ENCODE measurements at regions not wholly inside any gene's neighbourhood (a gene's known extent, or its start where the extent isn't known, plus 50 kb on each side); places are given as distances from the start of the nearest gene placed in this dataset.
"Not testable (repeated sequence)": the region's sequence is repeated elsewhere in the genome, so short reads cannot be mapped to it uniquely, and the experiment has no call there.

DNA sequence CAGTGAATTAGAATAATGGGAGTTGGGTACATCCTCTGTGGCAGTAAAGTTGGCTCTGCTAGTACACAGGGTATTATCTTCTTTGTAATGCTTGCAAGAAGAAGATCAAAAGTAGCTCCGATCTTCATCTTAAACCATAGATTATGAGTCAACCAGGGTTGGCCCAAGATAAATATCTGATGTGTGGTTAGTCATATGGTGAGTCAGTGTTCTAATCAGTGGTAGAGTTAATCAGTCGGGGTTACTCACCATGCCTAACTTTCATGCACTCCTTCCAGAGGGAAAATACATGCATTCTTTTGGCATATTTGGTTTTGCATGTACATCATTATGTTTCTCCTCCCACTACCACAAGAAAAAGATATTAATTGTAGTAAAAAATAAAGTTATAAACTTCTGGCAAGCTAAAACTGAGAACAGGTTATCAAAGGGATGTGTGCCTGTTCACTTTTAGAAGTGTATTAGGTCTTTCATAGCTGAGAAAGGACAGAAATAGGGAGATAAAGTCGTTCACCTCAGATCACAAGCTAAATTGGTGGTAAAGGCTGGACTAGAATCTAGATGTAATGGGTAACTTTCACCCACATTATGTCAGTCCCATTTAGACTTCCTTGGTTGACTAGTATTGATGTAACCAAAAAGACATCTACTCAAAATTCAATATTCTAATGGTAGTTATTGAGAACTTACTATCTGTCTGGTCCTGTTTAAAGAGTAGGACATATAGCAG, 684.4 kb downstream of the IRS1 start:
- no peak for DNase-seq

DNA sequence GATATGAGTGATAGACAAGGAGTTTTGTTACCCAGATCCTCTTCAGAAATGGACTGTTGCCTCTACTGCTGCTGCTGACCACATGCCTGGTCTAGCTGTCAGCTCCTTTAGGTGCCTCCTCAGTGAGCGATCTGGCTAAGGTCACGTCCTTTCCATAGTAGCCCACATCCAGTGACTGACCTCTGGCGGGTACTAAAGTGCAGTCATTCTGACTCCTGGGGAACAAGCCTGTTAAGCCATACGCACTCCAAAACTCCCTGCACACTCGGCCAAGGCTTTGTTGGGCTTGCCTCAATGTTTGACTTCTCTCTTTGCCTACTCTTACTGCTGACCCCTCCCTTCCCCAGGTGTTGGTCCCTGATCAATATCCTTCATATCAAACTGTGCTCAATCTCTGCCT, 685.2 kb downstream of the IRS1 start:
- DNase-seq: no peak

DNA sequence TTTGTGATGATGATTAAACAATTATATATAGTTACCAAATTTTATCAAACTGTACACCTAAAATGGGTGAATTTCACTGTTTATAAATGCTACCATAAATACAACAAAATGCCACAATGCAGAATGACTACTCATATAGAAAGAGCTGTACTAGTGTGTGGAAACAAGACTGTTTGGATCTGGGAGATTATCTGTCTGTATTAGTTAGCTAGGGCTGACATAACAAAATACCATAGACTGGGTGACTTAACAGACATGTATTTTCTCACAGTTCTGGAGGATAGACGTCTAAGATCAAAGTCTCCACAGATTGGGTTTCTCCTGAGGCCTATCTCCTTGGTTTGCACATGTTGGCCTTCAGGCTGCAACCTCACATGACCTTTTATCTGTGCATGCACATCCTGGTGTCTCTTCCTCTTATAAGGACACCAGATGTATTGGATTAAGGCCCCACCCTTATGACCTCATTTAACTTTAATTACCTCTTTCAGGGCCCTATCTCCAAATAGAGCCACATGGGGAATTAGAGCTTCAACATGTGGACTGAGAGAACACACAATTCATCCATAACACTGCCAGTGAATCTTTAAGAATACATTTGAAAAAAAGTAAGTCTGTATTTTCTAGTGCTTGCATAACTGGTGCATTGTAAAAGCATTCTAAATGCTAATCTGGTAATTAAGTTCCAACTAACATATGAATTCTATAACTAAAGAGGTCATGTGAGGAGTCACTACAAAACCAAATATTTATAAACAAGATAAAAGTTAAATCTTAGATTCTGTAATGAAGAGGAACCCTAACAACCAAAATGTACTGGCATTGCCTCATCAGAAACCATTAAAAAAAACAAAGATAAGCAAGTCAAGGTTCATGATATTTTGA, 699.6 kb downstream of the NYAP2 start:
- no peak for DNase-seq

DNA sequence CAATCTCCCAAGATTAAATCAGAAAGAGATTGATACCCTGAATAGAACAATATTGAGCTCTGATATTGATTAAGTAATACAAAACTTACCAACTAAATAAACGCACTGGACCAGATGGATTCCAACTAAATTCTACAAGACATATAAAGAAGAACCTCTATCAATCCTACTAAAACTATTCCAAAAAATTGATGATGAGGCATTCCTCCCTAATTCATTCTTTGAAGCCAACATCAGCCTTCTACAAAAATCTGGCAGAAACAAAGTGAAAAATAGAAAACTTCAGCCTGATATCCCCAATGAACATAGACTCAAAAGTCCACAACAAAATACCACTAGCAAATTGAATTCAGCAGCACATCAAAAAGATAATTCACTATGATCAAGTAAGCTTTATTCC, 695.5 kb downstream of the NYAP2 start:
- no peak for DNase-seq

DNA sequence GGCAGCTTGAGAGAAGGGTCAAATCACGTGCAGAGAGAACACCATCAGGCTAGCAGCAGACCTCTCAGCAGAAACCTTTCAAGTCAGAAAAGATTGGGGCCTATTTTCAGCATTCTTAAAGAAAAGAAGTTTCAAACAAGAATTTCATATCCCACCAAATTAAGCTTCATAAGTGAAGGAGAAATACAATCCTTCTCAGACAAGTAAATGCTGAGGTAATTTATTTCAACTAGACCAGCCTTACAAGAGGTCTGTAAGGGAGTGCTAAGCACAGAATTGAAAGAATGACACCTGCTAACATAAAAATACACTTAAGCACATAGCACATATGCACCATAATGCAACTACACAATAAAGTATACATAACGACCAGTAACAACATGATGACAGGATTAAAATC, 693.9 kb downstream of the NYAP2 start:
- DNase-seq: no peak

DNA sequence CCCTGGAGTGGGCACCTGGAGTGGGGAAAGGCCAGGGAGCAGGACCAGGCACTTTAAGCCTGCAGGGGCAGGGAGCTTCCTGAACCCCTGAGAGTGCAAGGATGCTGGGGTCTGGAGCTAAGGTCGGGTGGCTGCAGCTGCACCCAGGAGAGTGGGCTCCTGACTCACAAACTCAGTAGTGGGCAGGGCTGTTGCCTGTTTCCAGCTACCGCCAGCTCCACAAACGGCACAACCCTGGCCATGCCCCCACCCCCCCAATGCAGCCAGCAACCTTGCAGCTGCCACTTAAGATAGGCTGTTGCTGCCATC, 688.8 kb downstream of the NYAP2 start:
- DNase-seq: no peak

DNA sequence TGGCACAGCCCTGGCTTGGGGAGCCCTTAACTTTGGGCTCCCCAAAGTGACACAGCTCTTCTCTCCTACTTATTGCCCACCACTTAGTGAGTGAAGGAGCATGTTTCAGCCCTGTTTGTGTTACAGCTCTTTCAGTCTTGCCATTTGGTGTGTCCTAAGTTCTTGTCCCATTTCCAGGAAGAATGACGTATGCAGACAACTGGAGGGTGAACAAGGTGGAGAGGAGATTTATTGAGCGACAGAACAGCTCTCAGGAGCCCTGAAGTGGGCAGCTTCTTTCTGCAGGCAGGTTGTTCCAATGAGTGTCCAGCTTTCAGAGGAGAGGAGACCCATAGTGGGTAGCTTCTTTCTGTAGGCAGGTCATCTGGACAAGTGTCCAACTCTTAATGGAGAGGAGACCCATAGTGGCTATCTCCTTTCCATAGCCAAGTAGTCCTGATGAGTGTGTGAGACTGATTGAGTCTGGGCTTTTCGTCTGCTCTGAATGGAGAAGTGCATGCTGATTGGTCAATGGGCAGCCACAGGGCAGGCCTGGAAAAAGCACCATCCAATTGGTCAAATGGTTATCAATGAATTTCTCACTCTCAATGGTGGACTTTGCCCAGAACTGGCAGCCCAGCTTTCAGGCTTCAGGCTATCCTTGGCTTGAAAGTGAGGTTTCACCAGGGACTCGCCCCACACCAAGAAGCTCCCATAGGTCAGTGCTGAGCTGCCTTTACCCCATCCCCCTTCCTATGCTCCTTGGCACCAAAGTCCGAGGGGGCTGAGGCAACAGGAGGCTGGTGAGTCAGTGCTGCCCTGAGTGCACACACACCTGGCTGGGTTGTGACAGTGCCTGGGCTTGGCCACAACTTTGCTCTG, 688.2 kb downstream of the NYAP2 start:
- DNase-seq: no peak

DNA sequence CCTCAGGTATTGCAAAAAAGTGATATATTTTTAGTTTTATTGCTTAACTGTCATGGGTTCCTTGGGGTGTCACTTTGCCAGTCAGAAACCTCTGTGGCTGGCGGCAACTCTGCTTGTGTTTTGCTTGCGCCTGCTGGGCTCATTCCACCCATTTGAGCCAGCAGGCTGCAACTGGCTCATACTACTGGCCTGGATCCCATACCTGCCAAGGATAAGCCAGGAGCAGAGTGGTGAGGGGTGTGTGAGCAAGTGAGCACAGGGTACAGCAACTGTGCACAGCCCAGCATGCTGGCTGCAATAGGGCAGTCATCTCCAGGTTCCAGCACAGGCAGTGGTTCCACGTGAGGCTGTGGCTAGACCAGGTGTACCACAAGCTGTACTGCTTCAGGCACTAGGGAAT, 687.5 kb downstream of the NYAP2 start:
- DNase-seq: no peak

DNA sequence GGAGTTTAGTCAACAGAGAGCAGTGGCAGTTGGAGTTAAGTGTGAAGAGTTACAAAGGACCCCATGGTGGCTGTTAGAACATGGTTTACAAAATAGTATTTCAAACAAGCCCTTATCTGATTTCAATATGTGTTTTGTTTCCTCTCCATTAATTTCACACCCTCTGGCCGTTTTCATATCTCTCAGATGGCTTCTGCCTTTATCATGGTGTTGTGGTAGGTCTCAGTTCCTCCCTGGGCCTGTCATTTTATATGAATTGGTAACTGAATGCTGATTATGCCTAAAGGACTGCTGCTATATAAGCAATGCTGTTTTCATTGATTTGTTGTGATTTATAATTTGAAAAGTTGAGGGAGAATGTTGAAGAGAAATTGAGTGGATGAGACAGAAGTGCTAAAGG, 686.7 kb downstream of the NYAP2 start:
- no peak for DNase-seq

DNA sequence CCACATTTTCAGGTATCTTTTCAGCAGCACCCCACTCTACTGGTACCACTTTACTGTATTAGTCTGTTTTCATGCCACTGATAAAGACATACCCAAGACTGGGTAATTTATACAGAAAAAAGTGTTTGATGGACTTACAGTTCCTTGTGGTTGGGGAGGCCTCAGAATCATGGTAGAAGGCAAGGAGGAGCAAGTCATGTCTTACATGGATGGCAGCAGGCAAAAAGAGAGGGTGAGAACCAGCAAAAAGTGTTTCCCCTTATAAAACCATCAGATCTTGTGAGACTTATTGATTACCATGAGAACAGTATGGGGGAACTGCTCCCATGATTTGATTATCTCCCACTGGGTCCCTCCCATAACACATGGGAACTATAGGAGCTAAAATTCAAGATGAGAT, 685.9 kb downstream of the NYAP2 start:
- DNase-seq: not testable (repeated sequence)

DNA sequence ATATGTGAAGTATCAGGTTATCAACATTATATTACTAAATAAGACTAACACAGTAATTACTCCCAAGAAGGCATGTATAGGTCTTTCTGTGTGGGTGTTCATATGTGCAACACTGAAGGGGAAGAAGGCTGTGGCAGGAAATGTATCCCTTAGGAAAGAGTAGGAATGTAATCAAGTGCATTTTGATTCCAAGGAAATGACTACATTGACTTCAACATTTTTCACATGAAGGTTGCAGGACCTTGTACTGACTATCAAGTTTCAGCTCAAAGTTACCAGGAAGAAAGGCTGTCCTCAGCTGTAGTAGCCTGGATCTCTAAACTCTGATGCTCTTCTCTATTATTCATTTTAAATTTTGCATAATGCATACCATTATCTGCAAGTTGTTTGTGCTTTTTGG, 680.8 kb downstream of the NYAP2 start:
- DNase-seq: no peak

DNA sequence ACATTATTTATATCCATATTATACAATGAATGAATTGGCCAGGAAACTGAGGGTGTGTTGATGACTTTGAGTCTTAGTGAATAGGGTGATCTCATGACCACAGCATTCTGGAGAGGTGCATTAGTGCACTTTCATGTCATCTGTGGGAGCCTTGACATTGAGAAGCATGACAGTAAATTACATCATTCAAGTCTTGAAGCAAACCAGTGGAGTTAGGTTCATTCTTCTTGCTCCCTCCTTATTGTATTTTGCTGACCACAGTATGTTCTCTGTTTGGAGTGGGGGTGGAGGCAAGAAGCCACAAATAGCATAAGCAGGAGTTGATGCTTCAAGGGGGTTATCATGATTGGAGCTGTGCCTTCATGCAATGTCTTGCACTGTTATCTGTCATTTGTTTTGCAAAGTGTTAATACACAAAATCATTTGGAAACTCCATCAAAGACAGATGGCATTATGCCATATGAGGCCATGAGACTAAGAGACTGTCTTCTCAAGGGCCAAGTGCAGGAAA, 680.2 kb downstream of the NYAP2 start:
- DNase-seq: no peak

DNA sequence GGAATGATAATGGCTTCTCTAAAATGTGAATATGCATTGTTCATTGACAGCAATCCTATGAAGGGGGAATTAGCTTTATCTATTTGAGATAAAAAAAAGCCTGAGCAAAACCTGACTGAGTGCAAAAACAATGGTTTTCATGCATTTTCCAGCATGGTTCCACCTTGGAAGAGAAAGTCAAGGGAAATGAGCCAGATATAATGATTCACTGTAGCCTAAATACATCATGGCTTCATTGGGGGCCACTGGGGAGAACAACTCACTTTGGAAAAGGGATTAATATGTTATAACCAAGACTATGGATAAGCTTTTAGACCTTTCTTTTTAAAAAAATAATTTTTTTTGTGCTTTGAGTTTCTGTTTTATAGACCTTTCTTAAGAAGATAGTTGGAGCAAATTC, 679.7 kb downstream of the NYAP2 start:
- no peak for DNase-seq

DNA sequence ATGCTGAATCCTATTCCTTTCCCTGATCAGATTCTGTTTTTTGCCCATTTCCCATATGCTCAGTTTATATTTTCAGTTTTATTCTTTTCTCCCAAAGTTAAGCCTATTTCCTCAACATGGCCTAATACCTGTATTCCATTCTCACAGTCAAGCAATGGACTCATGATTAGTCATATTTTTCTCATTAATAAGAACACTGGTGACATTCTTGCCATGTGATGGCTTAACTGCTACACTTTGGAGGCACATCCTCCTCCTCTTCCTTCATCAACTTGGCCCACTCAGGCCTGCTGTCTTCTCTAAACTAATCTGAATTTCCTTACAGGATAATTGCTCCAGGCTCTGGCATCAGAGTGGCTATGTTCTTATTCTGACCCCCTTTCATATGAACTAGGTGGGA, 679.2 kb downstream of the NYAP2 start:
- no peak for DNase-seq

DNA sequence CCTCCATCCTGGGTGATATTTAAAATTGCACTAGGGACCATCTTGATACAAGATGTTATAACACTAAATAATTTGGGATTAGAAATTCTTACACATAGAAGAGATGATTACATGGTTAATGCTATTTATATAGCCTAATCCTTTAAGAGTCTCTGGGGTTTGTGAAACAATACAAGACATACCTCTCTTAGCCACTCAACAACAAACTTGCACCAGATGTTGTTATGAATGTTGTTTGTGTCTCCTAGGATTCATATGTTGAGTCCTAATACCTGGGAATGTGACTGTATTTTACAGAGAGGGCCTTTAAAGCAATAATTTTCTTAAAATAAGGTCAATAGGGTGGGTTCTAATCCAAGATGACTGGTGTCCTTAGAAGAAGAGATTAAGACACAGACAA, 678.3 kb downstream of the NYAP2 start:
- no peak for DNase-seq

DNA sequence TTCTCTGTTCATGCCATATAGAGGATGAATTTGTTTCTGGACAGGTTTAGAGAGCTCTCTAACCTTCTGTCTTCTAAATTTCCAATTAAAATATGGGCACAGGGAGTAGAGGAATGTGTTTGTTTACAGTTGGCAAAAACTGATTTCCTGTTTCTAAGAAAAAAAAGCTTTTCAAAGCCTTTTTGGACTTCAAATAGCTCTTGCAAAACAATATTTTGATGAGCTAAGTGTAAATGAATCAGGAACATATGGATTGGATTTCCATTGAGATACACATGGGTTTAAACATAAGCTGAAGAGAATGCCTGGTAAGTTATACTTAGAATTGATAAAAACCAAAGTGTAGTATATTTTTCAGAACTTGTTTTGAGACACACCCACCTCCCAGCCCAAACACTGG, 677.5 kb downstream of the NYAP2 start:
- no peak for DNase-seq

DNA sequence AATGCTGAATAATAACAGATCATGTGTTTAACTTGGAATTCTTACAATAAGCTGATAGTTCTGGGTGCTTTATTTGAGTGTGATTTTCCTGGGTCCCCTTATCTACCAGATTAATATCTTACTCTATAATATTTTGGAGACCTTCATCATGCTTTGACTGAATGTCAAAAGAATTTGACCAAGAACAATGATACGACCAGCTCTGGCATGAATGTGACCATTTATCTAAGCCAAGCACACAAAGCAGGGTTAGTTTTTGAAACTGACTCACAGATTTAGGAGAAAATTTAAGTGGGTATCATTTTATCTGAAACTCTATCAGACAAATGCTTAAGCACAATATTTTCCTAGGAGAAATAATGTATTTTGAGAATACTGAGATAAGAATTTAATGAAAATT, 677.0 kb downstream of the NYAP2 start:
- no peak for DNase-seq

DNA sequence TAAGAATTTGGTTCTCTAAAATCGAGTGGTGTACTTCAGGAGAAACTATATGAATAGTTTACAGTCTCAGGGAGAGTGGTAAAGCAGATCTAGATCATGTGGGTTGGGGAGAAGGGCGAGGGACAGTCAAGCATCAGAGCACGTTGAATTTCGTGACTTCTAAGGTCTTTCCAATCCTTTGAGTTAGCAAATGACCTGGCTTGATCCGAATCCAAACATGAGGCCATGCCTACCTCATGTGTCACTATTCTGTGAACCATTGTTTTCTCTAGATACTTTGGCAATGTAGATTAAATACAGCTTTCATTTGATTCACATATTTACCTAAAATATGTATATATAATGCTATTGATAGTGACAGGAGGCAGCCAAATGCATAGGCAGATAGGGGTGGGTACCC, 674.9 kb downstream of the NYAP2 start:
- DNase-seq: no peak

DNA sequence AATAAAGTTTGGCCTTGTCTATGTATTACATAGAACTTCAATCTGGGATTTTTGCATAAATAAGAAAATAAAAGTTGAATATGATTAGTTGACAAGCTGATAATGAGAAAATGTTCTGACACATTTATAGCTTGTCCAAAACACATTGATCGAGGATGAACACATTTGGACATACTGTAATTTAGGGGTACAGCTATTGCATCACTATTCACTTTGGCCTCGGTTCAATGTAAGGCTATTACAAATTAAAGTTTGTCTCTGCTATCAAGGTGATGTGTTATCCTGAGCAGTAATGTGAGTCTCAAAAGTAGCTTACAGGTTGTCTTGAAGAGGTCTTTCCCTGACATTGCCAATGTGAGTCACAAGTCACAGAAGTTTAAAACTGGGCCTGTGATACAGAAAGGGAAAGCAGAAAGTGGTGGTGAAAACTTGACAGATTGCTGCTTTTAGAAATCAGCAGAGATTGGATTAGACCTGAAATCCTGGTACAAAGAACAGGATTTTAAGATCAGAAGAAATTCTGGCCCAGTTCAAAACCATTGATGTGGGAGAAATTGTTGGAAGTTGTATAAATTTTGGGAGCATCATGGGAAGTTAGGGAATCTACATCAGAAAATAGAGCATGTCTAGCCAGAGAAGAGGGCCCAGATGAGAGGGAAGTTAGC, 674.1 kb downstream of the NYAP2 start:
- DNase-seq: no peak

DNA sequence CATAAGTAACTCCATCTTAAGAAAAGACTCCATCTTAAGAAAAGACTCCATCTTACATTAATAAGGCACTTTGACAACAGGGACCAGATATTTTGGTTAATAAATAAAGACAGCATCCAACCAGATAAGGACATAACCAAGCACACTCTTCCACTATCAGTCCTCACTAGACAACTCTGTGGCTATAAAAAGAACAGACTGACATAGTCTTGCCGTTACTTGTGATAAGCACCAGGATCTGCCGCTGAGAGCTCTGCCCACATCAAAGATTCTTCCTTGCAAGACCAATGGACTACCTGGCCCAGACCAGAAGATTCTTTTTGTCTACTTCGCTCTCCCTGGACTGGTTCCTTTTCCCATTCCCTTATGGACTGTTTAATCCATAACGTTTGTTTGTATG, 667.4 kb downstream of the NYAP2 start:
- no peak for DNase-seq

DNA sequence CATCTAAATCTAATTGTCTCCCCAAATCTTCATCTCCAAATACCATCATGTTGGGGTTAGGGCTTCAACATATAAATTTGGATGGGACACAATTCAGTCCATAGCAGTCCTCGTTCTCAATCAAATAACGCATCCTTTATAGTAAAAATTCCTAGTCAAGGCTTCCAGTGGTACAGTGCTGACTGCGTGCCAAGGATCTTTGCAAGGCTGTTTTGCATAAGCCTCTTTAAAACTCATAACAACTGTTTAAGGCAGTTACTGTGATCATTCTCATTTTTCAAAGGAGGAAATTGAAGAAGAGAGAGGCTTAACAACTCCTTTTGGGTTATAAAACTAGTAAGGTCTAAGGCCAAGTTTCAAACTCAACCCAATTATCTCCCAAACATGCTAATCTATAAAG, 666.9 kb downstream of the NYAP2 start:
- no peak for DNase-seq

DNA sequence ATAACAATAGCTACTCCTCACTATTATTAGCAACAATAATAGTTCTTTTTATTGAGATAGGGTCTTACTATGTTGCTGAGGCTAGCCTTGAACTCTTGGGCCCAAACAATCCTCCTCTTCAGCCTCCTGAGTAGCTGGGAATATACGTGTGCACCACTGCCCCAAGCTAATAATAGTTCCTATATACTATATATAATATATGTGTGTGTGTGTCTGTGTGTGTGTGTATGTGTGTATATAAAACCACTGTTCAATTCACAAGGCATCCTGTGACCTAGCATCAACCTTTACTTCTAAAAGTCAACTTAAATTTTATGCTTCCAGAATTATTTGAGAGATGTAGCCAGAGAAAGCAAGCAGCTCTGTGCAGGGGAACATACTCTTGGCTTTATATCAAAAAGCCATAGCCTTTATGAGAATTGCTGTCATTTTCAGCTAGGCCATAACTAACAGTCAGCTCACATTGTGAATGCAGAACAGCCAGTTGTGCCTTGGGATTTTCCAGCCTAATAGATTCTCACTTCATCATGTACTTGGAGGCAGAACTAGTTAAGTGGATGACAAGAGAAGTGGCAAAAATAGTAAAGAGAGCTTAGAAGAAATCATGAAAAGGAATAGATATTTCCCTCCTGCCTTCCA, 665.5 kb downstream of the NYAP2 start:
- DNase-seq: no peak

Measured in activated T-cell treated with anti-CD3 and anti-CD28 coated beads for 4 hours (primary cell).